Right lobe of liver (tissue), 4 donors: ENCODE measurements at regions not wholly inside any gene's neighbourhood (a gene's known extent, or its start where the extent isn't known, plus 50 kb on each side); places are given as distances from the start of the nearest gene placed in this dataset.

Experiments used
- CTCF ChIP-seq, 4 donors: fragments of 200-600 bp in 3 of 4; fragments of 450-650 bp in 1 of 4; IDR thresholded peaks; one replicate each; pipeline versions ENCODE4 v1.5.1 to v1.8.0; 2016 to 2022; ENCODE audit warnings: antibody characterized with exemption in 4 of 4, mild to moderate bottlenecking in 2 of 4
- POLR2A ChIP-seq: fragments of 450-650 bp; IDR thresholded peaks from one replicate; pipeline ENCODE4 v1.6.1; 2017; ENCODE audit warnings: antibody characterized with exemption, mild to moderate bottlenecking
- donor health status: DM: no; HTN: no; CAD: no.
- donor health status: DM: no; HTN: no; CAD: no.
- donor health status: DM: no; HTN: yes; CAD: no.

DNA sequence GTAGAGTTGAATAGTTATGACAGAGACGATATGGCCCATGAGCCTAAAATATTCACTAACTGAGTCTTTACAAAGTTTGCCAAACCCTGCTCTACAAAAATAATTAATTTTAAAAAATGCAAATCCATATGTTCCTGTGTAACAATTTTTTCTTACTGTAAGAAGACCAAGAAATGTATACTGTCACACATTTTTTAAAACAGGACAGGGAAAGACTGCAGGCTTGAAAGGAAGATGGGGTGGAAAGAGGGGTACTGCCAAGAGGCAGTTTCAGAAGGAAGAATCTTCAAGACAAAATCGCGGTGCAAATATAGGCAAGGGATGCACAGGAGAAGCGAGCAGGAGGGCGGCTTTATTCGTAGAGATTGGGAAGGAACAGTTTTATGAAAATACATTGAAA is 115.7 kb upstream of the KLHL1 start:
- TF ChIP-seq CTCF (IDR thresholded peaks at IDR 0.05) (no peak), POLR2A (no peak)
